ENCODE measurements at regions not wholly inside any gene's neighbourhood (a gene's known extent, or its start where the extent isn't known, plus 50 kb on each side); places are given as distances from the start of the nearest gene placed in this dataset.

DNA sequence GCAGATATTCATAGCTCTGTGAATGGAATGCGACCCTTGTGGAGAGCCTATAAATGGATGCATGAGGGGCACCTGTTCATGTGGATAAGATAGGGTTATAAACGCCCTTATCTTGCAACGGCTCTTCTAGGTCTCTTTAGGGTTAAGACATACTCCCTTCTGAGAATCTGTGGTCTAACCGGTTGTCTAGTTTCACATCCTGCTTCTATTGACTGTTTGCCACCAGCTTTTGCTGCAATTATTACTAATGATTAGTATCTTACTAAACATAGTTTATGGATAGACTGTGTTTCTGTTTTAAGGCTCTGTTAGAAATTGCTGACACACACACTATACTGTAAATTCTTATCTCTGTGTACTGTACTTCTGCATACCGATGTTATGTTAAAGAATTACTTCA is 198.9 kb upstream of the CYLC2 start:
- Mint-ChIP-seq H3K36me3 (ENCODE audit: low read depth) (no peaks in the 10 kb centered on the region), H3K27me3 (ENCODE audit: low read depth) (peaks cover 6% of the 10 kb centered on the region), H3K9me3 (ENCODE audit: low read depth) (peaks cover 11% of the 10 kb centered on the region), H3K4me3 (ENCODE audit: unreplicated experiment) (no peak overlapping the region), H3K27ac (ENCODE audit: unreplicated experiment) (no peak overlapping the region), H3K4me1 (ENCODE audit: low read depth) (no peaks in the 10 kb centered on the region)
- TF ChIP-seq, protein P1, sequence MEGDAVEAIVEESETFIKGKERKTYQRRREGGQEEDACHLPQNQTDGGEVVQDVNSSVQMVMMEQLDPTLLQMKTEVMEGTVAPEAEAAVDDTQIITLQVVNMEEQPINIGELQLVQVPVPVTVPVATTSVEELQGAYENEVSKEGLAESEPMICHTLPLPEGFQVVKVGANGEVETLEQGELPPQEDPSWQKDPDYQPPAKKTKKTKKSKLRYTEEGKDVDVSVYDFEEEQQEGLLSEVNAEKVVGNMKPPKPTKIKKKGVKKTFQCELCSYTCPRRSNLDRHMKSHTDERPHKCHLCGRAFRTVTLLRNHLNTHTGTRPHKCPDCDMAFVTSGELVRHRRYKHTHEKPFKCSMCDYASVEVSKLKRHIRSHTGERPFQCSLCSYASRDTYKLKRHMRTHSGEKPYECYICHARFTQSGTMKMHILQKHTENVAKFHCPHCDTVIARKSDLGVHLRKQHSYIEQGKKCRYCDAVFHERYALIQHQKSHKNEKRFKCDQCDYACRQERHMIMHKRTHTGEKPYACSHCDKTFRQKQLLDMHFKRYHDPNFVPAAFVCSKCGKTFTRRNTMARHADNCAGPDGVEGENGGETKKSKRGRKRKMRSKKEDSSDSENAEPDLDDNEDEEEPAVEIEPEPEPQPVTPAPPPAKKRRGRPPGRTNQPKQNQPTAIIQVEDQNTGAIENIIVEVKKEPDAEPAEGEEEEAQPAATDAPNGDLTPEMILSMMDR (IDR thresholded peaks at IDR 0.05), result no peak
- DNase-seq (ENCODE audit: low spot score), result no peak

DNA sequence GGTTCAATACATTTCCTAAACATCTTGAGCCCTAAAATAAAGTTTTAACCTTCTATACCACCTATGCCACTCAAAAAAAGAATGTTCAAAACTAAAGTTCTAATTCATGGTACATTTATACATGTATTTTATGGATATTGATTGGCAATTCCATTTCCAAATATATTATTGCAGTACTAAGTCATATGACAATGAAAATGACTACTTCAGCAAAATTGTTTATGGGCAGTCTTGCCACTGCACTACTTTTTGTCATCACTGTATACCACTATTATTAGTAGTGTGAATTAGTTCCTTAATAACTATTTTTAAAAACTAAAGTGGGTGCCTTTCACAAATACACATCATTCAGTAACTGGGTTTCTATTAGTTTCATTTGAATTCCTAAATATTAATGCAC is 199.6 kb upstream of the CYLC2 start:
- no peak for DNase-seq (ENCODE audit: low spot score)
- H3K4me3 Mint-ChIP-seq (ENCODE audit: unreplicated experiment), result no peak overlapping the region
- peaks cover 11% of the 10 kb centered on the region for H3K9me3 Mint-ChIP-seq (ENCODE audit: low read depth)
- TF ChIP-seq, protein P1 (IDR thresholded peaks at IDR 0.05), result no peak
- H3K27ac Mint-ChIP-seq (ENCODE audit: unreplicated experiment), result no peak overlapping the region
- H3K4me1 Mint-ChIP-seq (ENCODE audit: low read depth), result no peaks in the 10 kb centered on the region
- no peaks in the 10 kb centered on the region for H3K36me3 Mint-ChIP-seq (ENCODE audit: low read depth)
- H3K27me3 Mint-ChIP-seq (ENCODE audit: low read depth), result peaks cover 5% of the 10 kb centered on the region

DNA sequence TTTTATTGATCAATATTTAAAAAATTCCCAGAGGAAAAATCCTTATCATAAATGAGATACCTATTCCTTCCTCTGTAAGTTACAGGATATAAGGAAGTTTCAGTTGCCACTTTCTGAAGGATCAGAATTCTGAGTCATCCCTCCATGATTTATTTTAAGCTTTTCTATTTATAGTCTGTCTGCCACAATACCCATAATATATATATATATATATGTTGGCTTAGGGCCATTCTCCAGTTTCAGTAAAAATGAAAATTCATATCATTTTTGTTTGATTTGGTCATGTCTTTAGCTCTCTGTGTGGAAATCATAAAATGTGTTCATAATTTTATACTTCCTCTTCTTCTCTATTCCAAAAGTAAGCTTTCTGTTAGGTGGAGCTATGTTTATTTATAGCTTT is 215.8 kb upstream of the CYLC2 start:
- TF ChIP-seq, protein P1 (IDR thresholded peaks at IDR 0.05), result no peak
- peaks cover 34% of the 10 kb centered on the region for H3K4me1 Mint-ChIP-seq (ENCODE audit: low read depth)
- peaks cover 3% of the 10 kb centered on the region for H3K27me3 Mint-ChIP-seq (ENCODE audit: low read depth)

DNA sequence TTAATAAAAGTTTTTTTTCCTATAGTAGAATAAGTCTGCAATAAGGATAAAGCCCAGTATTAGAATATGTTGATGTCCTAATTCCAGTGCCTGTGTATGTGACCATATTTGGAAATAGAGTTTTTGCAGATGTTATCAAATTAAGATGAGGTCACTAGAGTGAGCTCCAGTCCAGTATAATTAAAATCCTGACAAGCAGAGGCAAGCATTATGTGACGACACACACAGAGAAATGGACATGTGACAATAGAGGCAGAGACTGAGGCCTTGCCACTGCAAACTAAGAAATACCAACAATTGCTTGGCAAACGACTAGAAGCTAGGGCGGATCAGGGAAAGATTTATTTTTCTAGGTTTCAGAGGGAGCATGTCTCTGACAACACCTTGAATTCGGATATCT is 216.4 kb upstream of the CYLC2 start:
- Mint-ChIP-seq H3K4me1 (ENCODE audit: low read depth) (peaks cover 33% of the 10 kb centered on the region), H3K4me3 (ENCODE audit: unreplicated experiment) (no peak overlapping the region), H3K9me3 (ENCODE audit: low read depth) (peaks cover 6% of the 10 kb centered on the region), H3K27me3 (ENCODE audit: low read depth) (peaks cover 3% of the 10 kb centered on the region), H3K27ac (ENCODE audit: unreplicated experiment) (peak overlapping the region; percentile 82), H3K36me3 (ENCODE audit: low read depth) (peaks cover 2% of the 10 kb centered on the region)
- TF ChIP-seq, protein P1 (IDR thresholded peaks at IDR 0.05), result no peak
- DNase-seq (ENCODE audit: low spot score), result no peak

More for the DNA sequence above, 215.8 kb upstream of the CYLC2 start:
- H3K9me3 Mint-ChIP-seq (ENCODE audit: low read depth), result peaks cover 6% of the 10 kb centered on the region
- no peak for DNase-seq (ENCODE audit: low spot score)
- no peak overlapping the region for H3K4me3 Mint-ChIP-seq (ENCODE audit: unreplicated experiment)
- peaks cover 2% of the 10 kb centered on the region for H3K36me3 Mint-ChIP-seq (ENCODE audit: low read depth)
- H3K27ac Mint-ChIP-seq (ENCODE audit: unreplicated experiment), result peak overlapping the region; percentile 82

DNA sequence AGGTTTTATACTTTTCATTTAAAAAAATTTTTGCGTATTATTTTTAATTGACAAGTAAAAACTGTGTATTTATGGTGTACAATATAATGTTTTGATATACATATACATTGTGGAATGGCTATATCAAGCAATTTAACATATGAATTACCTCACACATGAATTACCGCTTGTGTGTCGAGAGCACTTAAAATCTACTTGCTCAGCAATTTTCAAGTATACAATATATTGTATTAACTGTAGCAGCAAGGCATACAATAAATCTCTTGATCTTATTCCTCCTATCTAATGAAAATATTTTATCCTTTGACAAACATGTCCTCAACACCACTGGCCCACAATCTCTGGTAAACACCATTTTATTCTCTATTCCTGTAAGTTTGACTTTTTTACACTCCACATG is 224.4 kb upstream of the CYLC2 start:
- Mint-ChIP-seq H3K4me3 (ENCODE audit: unreplicated experiment) (no peak overlapping the region), H3K27me3 (ENCODE audit: low read depth) (peaks cover 25% of the 10 kb centered on the region), H3K4me1 (ENCODE audit: low read depth) (no peaks in the 10 kb centered on the region), H3K27ac (ENCODE audit: unreplicated experiment) (no peak overlapping the region), H3K36me3 (ENCODE audit: low read depth) (peaks cover 2% of the 10 kb centered on the region), H3K9me3 (ENCODE audit: low read depth) (peaks cover 9% of the 10 kb centered on the region)
- DNase-seq (ENCODE audit: low spot score), result no peak
- TF ChIP-seq, protein P1 (IDR thresholded peaks at IDR 0.05), result no peak

Data from chondrocyte (in vitro differentiated cells).